ENCODE measurements at regions not wholly inside any gene's neighbourhood (a gene's known extent, or its start where the extent isn't known, plus 50 kb on each side); places are given as distances from the start of the nearest gene placed in this dataset.
A peak's percentile ranks its signal among the peaks of the same experiment; 100 is the strongest.

- intact Hi-C loops (cut with DNase I) = no loop called here
- DNase-seq (no peak), ATAC-seq (ENCODE audit: poor library complexity) (peak; percentile 35)
Observed at GRCh38 chr16:14364386-14365199, 265.5 kb downstream of the PARN start.

- ATAC-seq (ENCODE audit: poor library complexity) = no peak
- intact Hi-C loops (cut with DNase I) = no loop called here
- DNase-seq = no peak
Observed at GRCh38 chr16:14364112-14364385, 266.0 kb downstream of the PARN start.

- intact Hi-C loops (cut with DNase I) = no loop called here
- ATAC-seq (ENCODE audit: poor library complexity) (no peak), DNase-seq (no peak)
Observed at GRCh38 chr16:14362774-14363371, 267.2 kb downstream of the PARN start.

- ATAC-seq (ENCODE audit: poor library complexity) = no peak
- intact Hi-C loops (cut with DNase I) = no loop called here
- DNase-seq = no peak
Observed at GRCh38 chr16:14360326-14361037, 269.6 kb downstream of the PARN start.

- DNase-seq (no peak), ATAC-seq (ENCODE audit: poor library complexity) (peak; percentile 72)
- intact Hi-C loops (cut with DNase I) = no loop called here
Observed at GRCh38 chr16:14358697-14359305, 271.3 kb downstream of the PARN start.

GRCh38 chr16:14357328-14357727, 272.7 kb downstream of the PARN start:
- intact Hi-C loops (cut with DNase I) = no loop called here
- ATAC-seq (ENCODE audit: poor library complexity) (no peak), DNase-seq (no peak)

- ATAC-seq (ENCODE audit: poor library complexity) (no peak), DNase-seq (no peak)
- intact Hi-C loops (cut with DNase I) = no loop called here
Observed at GRCh38 chr16:14356064-14356463, 274.0 kb downstream of the PARN start.

GRCh38 chr16:14354561-14355351, 275.3 kb downstream of the PARN start:
- ATAC-seq (ENCODE audit: poor library complexity) (peak; percentile 35), DNase-seq (no peak)
- intact Hi-C loops (cut with DNase I) = no loop called here

- intact Hi-C loops (cut with DNase I) = no loop called here
- ATAC-seq (ENCODE audit: poor library complexity) (no peak), DNase-seq (no peak)
Observed at GRCh38 chr16:14353340-14353739, 276.7 kb downstream of the PARN start.

GRCh38 chr16:14351647-14352046, 278.4 kb downstream of the PARN start:
- intact Hi-C loops (cut with DNase I) = no loop called here
- ATAC-seq (ENCODE audit: poor library complexity) (no peak), DNase-seq (no peak)

GRCh38 chr16:14350626-14351025, 279.4 kb downstream of the PARN start:
- ATAC-seq (ENCODE audit: poor library complexity) (no peak), DNase-seq (no peak)
- intact Hi-C loops (cut with DNase I) = no loop called here

GRCh38 chr16:14350081-14350480, 279.0 kb downstream of the MRTFB start:
- DNase-seq (no peak), ATAC-seq (ENCODE audit: poor library complexity) (no peak)
- intact Hi-C loops (cut with DNase I) = no loop called here

- DNase-seq = peak; percentile 78
- intact Hi-C loops (cut with DNase I) = no loop called here
- ATAC-seq (ENCODE audit: poor library complexity) = peak; percentile 96
Observed at GRCh38 chr16:14347706-14348105, 276.6 kb downstream of the MRTFB start.

GRCh38 chr16:14346278-14347142, 275.4 kb downstream of the MRTFB start:
- ATAC-seq (ENCODE audit: poor library complexity) = no peak
- intact Hi-C loops (cut with DNase I) = no loop called here

GRCh38 chr16:14345512-14346115, 274.5 kb downstream of the MRTFB start:
- ATAC-seq (ENCODE audit: poor library complexity) (no peak), DNase-seq (no peak)
- intact Hi-C loops (cut with DNase I) = no loop called here

More at GRCh38 chr16:14346278-14347142, 275.4 kb downstream of the MRTFB start:
- DNase-seq = no peak

- DNase-seq = no peak
- intact Hi-C loops (cut with DNase I) = no loop called here
- ATAC-seq (ENCODE audit: poor library complexity) = no peak
Observed at GRCh38 chr16:14344945-14345344, 273.8 kb downstream of the MRTFB start.

- DNase-seq (no peak), ATAC-seq (ENCODE audit: poor library complexity) (no peak)
- intact Hi-C loops (cut with DNase I) = no loop called here
Observed at GRCh38 chr16:14344292-14344691, 273.2 kb downstream of the MRTFB start.

All from Right ventricle myocardium superior (tissue), 1 donor.